GM19238 (cell line): ENCODE measurements at regions not wholly inside any gene's neighbourhood (a gene's known extent, or its start where the extent isn't known, plus 50 kb on each side); places are given as distances from the start of the nearest gene placed in this dataset.
"Not testable (repeated sequence)": the region's sequence is repeated elsewhere in the genome, so short reads cannot be mapped to it uniquely, and the experiment has no call there.

Experiments used
- DNase-seq: peaks from one replicate; pipeline ENCODE4 v3.0.0; 2011; ENCODE audit warnings: low spot score; ENCODE audit not compliant: insufficient read length

- no peak for DNase-seq
These were observed 794.8 kb upstream of the MIR17HG start for GRCh38 chr13:90552702-90553101.

DNA sequence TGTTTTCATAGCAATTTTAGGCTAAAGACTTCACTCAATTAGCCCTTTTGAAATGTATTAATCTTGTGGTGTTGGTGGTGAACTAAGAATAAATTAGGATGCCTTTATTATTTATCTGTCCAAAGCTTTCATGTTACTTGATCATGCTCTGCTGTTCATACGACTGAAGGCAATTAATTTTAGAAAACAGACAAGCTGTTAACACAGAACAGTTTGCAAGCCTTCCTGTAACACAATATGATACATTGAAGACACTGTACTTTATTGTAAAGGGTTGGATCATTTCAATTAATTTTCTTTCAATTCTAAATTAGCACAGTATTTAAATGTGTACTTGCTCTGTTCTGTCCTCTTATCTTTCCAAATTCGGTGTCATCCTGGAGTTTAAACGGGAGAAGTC is 794.3 kb upstream of the MIR17HG start:
- DNase-seq, result no peak

GRCh38 chr13:90557626-90558025 is 789.9 kb upstream of the MIR17HG start:
- no peak for DNase-seq

DNA sequence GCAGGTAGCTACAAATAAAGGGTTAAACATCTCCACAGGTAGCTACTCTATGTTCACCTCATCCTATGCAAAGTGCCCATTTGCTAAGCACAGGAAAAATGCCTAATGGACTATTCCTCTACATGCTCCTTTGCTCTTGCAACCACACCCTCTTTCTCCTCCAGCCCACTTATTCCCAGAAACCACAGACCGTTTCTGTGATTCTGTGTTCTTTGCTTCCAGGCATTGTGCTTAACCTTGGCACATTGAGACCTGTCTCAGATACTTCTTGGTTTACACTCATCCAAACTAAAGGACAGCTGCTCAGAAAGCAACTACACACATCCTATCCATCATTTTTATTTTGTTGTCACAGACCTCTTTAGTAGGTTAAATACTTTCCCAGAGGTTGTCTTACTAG is 785.0 kb upstream of the MIR17HG start:
- no peak for DNase-seq

- no peak for DNase-seq
These were observed 783.4 kb upstream of the MIR17HG start for GRCh38 chr13:90564096-90564495.

GRCh38 chr13:90564566-90564965 is 782.9 kb upstream of the MIR17HG start:
- DNase-seq, result no peak

- DNase-seq, result no peak
These were observed 781.3 kb upstream of the MIR17HG start for GRCh38 chr13:90565985-90566713.

DNA sequence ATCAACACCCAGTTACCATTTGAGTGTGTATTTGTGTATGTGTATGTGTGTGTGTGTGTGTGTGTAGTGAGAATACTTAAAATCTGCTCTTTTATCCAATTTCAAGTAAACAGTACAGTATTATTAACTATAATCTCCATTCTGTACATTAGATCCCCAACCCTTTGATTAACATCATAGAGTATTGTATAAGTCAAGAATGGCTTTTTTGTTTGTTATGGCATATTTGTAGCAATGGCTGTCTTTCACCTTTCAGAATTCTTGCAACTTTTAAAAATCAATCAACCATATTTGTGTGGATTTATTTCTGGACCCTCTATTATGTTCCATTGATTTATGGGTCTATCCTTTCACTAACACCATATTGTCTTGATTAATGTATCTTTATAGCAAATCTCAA is 779.3 kb upstream of the MIR17HG start:
- no peak for DNase-seq

DNA sequence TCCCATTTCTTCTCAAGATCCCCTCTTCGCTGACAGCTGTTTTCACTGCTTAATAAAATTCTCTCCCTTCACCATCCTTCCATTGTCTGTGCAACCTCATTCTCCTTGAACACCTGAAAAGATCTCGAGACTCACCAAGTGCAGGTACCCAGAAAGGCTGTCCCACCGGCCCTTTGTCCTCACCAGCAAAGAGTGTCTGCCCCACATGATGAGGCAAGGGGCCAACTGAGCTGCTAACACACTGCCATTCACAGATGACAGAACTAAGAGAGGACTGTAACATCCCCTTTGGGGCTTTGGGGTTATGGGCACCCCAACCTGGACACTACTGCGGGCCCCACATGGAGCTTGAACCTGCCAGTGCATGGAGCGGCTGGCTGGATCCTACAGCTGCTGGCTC is 771.4 kb upstream of the MIR17HG start:
- no peak for DNase-seq

GRCh38 chr13:90577726-90578125 is 769.8 kb upstream of the MIR17HG start:
- no peak for DNase-seq

DNA sequence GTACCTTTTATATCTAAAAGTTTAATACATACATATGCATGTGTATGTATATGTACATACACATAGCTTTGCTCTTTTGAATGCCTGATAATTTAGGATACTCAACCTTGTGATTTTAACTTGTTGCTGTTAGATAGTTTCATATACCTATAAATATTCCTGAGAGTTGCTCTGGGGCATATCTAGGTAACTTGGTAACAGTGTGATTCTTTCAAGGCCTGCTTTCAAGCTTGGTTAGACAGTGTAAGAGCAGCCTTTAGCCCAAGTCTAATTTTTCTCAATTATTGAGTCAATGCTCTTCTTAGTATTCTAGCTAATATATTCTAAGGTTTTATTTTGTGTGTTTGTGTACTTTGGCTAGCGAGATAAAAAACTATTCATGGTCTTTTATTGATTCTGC is 762.1 kb upstream of the MIR17HG start:
- no peak for DNase-seq

- no peak for DNase-seq
These were observed 756.1 kb upstream of the MIR17HG start for GRCh38 chr13:90591260-90591926.

GRCh38 chr13:90591927-90592268 is 755.6 kb upstream of the MIR17HG start:
- DNase-seq, result no peak

DNA sequence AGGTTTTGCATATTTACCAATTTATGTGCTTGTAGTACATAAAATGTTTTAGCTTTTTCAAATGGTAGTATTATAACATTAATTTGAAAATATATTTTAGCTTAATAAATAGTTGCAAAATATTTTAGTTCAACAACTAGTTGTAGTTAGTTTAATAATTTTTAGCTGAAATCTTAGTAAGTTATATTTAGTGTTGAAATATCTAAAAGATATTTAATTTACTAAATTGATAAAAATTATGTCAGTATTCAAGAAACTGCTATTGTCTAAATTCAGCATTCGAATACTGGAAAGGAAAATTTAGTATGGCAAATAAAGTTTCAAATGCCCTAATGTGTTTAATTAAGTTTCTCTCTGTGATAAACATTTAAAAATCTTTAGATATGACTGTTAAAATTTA is 754.5 kb upstream of the MIR17HG start:
- no peak for DNase-seq

DNA sequence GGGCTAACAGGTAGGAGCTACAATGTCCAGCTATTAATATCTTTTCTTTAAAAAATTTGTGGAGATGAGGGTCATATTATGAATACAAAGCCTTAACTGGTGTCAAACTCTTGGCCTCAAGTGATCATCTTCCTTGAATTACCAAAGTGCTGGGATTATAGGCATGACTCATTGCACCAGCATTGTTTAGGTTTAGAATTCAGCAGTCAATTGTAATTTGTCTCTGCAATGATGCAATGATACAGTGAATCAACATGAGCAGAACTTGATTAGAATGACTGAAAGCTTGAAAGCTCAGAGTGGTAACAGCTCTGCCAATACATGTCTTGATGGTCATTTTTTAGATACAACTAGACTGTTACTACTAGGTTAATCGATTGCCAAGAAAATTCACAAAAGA is 752.8 kb upstream of the MIR17HG start:
- DNase-seq, result no peak

DNA sequence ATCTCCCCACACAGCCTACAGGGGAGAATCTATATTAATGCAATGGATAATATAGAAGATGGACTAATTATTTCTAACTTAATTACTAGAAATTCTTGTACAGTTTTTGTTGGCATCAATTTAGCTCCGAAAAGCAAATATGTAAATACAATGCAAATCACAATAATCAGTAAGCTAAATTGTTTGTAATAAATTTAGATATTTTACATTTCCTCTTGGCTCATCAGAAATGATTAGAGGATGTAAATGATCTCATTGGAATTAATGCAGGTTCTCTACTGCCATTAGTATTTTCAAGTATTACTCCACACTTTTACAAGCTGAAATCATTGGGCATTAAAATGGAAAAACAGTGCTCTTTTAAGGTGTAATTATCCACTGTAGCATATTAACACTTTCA is 741.8 kb upstream of the MIR17HG start:
- DNase-seq, result no peak

DNA sequence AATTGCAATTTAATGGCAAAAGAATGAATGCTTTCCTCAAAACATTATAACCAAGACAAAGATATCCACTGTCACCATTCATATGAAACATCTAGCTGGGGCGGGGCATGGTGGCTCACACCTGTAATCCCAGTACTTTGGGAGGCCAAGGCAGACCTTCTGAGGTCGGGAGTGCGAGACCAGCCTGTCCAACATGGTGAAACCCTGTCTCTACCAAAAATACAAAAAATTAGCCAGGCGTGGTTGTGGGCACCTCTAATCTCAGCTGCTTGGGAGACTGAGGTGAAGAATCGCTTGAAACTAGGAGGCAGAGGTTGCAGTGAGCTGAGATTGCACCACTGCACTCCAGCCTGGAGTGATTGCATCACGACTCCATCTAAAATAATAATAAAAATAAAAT is 740.6 kb upstream of the MIR17HG start:
- DNase-seq, result not testable (repeated sequence)

GRCh38 chr13:90612391-90612790 is 735.1 kb upstream of the MIR17HG start:
- no peak for DNase-seq

- no peak for DNase-seq
These were observed 734.3 kb upstream of the MIR17HG start for GRCh38 chr13:90613076-90613795.

GRCh38 chr13:90615236-90615635 is 732.3 kb upstream of the MIR17HG start:
- no peak for DNase-seq

DNA sequence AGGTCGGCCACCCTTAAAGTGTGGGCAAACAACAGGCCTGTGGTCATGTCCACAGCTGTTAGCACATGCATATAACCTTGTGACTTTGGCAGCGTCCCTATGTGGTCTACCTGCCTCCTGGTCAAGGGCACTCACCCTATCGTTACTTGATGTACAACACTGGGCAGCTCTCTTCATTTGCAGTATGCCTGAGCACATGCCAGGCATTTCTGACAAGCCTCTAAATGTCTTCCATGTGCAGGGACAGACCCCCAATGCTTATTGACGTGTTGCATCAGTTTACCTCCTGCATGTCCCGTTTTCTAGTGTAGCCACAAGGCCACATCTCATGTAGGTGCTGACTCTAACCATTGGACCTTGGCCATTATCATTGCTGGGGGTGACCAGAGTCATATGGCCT is 731.7 kb upstream of the MIR17HG start:
- DNase-seq, result no peak

GRCh38 chr13:90618133-90618532 is 729.4 kb upstream of the MIR17HG start:
- no peak for DNase-seq

DNA sequence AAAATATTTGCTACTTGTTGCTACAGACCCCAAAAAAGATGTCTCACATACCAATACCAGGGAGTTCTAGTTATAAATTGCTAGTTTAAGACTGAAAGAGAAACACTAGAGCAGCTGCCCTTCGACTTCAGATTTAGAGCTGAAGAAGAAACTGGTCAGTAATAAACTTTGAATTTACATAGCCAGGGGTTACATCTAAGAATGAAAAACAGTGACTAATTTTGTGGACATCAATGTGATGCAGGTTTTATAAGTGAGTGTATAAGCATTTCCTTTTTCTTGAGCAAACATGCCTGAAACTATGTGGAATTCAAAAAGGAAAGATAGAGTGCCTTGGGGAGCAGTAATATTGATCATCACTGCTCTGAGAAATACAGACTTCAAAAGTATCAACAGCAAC is 724.9 kb upstream of the MIR17HG start:
- DNase-seq, result no peak
